Small intestine (tissue), 7 donors: ENCODE measurements at regions not wholly inside any gene's neighbourhood (a gene's known extent, or its start where the extent isn't known, plus 50 kb on each side); places are given as distances from the start of the nearest gene placed in this dataset.

Experiments used
- DNase-seq, 2 donors: peaks; one replicate each; pipeline versions ENCODE4 v3.0.0 to v3.0.0-alpha.2; 2013
- FAIRE-seq: peaks from 2 replicates; lab custom pipeline; 2012; peaks lifted over from hg19 to GRCh38; lab: Jason Lieb, UNC
- H3K27ac ChIP-seq, 3 donors: one replicate each; pipeline ENCODE4 v1.5.1; 2013; ENCODE audit warnings: low read length in 2 of 3, mild to moderate bottlenecking in 2 of 3, control low read depth in 1 of 3, inconsistent platforms in 1 of 3, low read depth in 1 of 3, moderate library complexity in 1 of 3
- H3K27me3 ChIP-seq, 3 donors: one replicate each; pipeline ENCODE4 v1.6.1; 2013; ENCODE audit warnings: low read length in 3 of 3, inconsistent platforms in 1 of 3; ENCODE audit not compliant: control insufficient read depth in 3 of 3, insufficient read depth in 3 of 3
- H3K36me3 ChIP-seq, 3 donors: one replicate each; pipeline ENCODE4 v1.6.1; 2013; ENCODE audit warnings: low read length in 3 of 3, inconsistent platforms in 1 of 3, low read depth in 1 of 3, mild to moderate bottlenecking in 1 of 3, moderate library complexity in 1 of 3; ENCODE audit not compliant: control insufficient read depth in 3 of 3, insufficient read depth in 2 of 3
- H3K4me1 ChIP-seq, 3 donors: one replicate each; pipeline ENCODE4 v1.6.1; 2013; ENCODE audit warnings: low read length in 2 of 3, inconsistent platforms in 1 of 3, low read depth in 1 of 3, mild to moderate bottlenecking in 1 of 3, moderate library complexity in 1 of 3; ENCODE audit not compliant: control insufficient read depth in 3 of 3, insufficient read depth in 2 of 3
- H3K4me3 ChIP-seq, 3 donors: one replicate each; pipeline ENCODE4 v1.5.1; 2013; ENCODE audit warnings: low read length in 3 of 3, control low read depth in 1 of 3, inconsistent platforms in 1 of 3, low read depth in 1 of 3, mild to moderate bottlenecking in 1 of 3, moderate library complexity in 1 of 3
- H3K9me3 ChIP-seq, 2 donors: one replicate each; pipeline ENCODE4 v1.6.1; 2013; ENCODE audit warnings: low read depth in 1 of 2, low read length in 1 of 2; ENCODE audit not compliant: control insufficient read depth in 2 of 2, insufficient read depth in 1 of 2
- WGBS, 3 donors: extraction: QIAGEN DNeasy Blood & Tissue Kit; methylation state at CpG; one replicate each; pipeline ENCODE4 v1.1.7; 2013; 5-methylcytosine and 5-hydroxymethylcytosine counted together
- donor health status: healthy with polysubstance abuse.
- donor health status: control.
- donor health status: control.
- donor health status: Bipolar disorder and iron deficiency.
- donor health status: healthy.

- FAIRE-seq, result no peak
- Histone ChIP-seq H3K4me3 (no peak overlapping the region), H3K27ac (no peak overlapping the region), H3K9me3 (no peaks in the 10 kb centered on the region), H3K4me1 (peaks cover 0 to 3% (median 0%) of the 10 kb centered on the region in 3 donors), H3K27me3 (no peaks in the 10 kb centered on the region), H3K36me3 (no peaks in the 10 kb centered on the region)
- 79 to 85% (median 79%) methylated on average over 1 of the region's 1 CpG for WGBS, 3 donors
- no peak for DNase-seq
Measured at GRCh38 chr7:46165276-46165675, 244.2 kb upstream of the IGFBP3 start.

DNA sequence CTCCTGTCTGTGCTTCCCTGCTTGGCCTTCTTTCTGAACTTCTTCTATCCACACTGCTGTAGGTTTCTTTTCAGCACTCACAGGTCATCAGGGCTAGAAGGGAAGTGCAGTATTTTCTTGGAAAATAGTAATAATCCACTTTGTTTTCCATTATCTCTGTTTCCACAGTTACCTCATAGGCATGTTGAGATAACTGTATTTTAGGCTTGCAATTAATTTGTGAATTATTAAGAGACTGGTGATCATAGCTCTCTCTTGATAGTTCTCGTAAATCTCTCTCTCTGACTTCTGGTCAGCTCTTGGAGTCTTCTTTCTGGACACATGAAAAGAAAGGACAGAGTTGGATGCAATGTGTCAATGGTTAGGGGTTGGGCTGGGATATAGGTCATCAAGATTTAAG lies 243.6 kb upstream of the IGFBP3 start:
- H3K27me3 ChIP-seq, result no peaks in the 10 kb centered on the region
- H3K9me3 ChIP-seq, result no peaks in the 10 kb centered on the region
- peaks cover 0 to 3% (median 0%) of the 10 kb centered on the region in 3 donors for H3K4me1 ChIP-seq
- FAIRE-seq, result no peak
- no peaks in the 10 kb centered on the region for H3K36me3 ChIP-seq
- no peak for DNase-seq
- WGBS, 3 donors, result 39 to 74% (median 52%) methylated on average over 1 of the region's 1 CpG
- no peak overlapping the region for H3K4me3 ChIP-seq
- no peak overlapping the region for H3K27ac ChIP-seq

GRCh38 chr7:46163246-46163645 lies 242.2 kb upstream of the IGFBP3 start:
- no peak for DNase-seq
- peaks cover 0 to 3% (median 0%) of the 10 kb centered on the region in 3 donors for H3K4me1 ChIP-seq
- no peak overlapping the region for H3K27ac ChIP-seq
- H3K36me3 ChIP-seq, result no peaks in the 10 kb centered on the region
- H3K9me3 ChIP-seq, result no peaks in the 10 kb centered on the region
- H3K27me3 ChIP-seq, result no peaks in the 10 kb centered on the region
- no peak overlapping the region for H3K4me3 ChIP-seq
- FAIRE-seq, result no peak
- whole genome bisulfite sequencing, 3 donors, result 81 to 91% (median 85%) methylated on average over 1 of the region's 1 CpG

GRCh38 chr7:46162609-46163008 lies 241.5 kb upstream of the IGFBP3 start:
- Histone ChIP-seq H3K4me3 (no peak overlapping the region), H3K27me3 (no peaks in the 10 kb centered on the region), H3K27ac (no peak overlapping the region), H3K4me1 (peaks cover 0 to 3% (median 0%) of the 10 kb centered on the region in 3 donors), H3K9me3 (no peaks in the 10 kb centered on the region), H3K36me3 (no peaks in the 10 kb centered on the region)
- no peak for DNase-seq
- FAIRE-seq, result no peak
- WGBS, 3 donors, result 55 to 67% (median 61%) methylated on average over 3 of the region's 3 CpGs

DNA sequence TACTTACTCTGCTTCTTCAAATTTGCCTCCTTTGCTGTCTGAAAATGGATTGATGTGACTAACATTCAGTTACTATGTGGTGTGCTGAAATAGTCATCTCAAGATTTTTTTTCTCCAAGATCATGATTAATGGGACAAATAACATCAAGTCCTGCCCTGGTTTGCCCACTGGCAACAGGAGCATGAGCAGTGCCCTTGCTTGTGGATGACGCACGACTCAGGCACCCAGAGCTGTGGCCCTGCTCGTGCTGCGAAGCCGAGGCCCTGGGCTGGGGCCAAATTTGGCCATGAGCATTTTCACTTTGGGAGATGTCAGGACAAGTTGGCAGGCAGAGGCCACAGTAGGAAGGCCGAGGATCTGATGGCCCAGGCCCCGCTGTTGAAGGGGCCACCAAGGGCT lies 239.8 kb upstream of the IGFBP3 start:
- H3K4me1 ChIP-seq, result peaks cover 0 to 3% (median 0%) of the 10 kb centered on the region in 3 donors
- 88 to 91% (median 89%) methylated on average over 7 of the region's 7 CpGs for WGBS, 3 donors
- no peaks in the 10 kb centered on the region for H3K27me3 ChIP-seq
- H3K4me3 ChIP-seq, result no peak overlapping the region
- H3K27ac ChIP-seq, result no peak overlapping the region
- H3K36me3 ChIP-seq, result no peaks in the 10 kb centered on the region
- no peak for FAIRE-seq
- H3K9me3 ChIP-seq, result peaks cover 0 to 4% of the 10 kb centered on the region in 2 donors
- DNase-seq, result no peak

GRCh38 chr7:46157931-46158330 lies 236.9 kb upstream of the IGFBP3 start:
- no peak overlapping the region for H3K27ac ChIP-seq
- H3K36me3 ChIP-seq, result no peaks in the 10 kb centered on the region
- H3K4me3 ChIP-seq, result no peak overlapping the region
- peaks cover 0 to 20% (median 11%) of the 10 kb centered on the region in 3 donors for H3K4me1 ChIP-seq
- DNase-seq, result no peak
- no peak for FAIRE-seq
- H3K27me3 ChIP-seq, result no peaks in the 10 kb centered on the region
- WGBS, 3 donors, result 91 to 93% (median 93%) methylated on average over 4 of the region's 4 CpGs
- H3K9me3 ChIP-seq, result peaks cover 0 to 12% of the 10 kb centered on the region in 2 donors

- no peak for FAIRE-seq
- Histone ChIP-seq H3K27ac (no peak overlapping the region), H3K36me3 (no peaks in the 10 kb centered on the region), H3K9me3 (peaks cover 0 to 12% of the 10 kb centered on the region in 2 donors), H3K4me3 (no peak overlapping the region), H3K4me1 (peaks cover 0 to 20% (median 11%) of the 10 kb centered on the region in 3 donors), H3K27me3 (no peaks in the 10 kb centered on the region)
- WGBS, 3 donors, result 77 to 94% (median 82%) methylated on average over 5 of the region's 5 CpGs
- DNase-seq, result no peak
Measured at GRCh38 chr7:46157404-46157803, 236.3 kb upstream of the IGFBP3 start.

GRCh38 chr7:46156853-46157252 lies 235.8 kb upstream of the IGFBP3 start:
- Histone ChIP-seq H3K27me3 (no peaks in the 10 kb centered on the region), H3K4me3 (no peak overlapping the region), H3K4me1 (peaks cover 0 to 20% (median 11%) of the 10 kb centered on the region in 3 donors), H3K36me3 (no peaks in the 10 kb centered on the region), H3K27ac (no peak overlapping the region), H3K9me3 (peaks cover 0 to 12% of the 10 kb centered on the region in 2 donors)
- no peak for FAIRE-seq
- no peak for DNase-seq
- 54 to 85% (median 56%) methylated on average over 2 of the region's 2 CpGs for WGBS, 3 donors

GRCh38 chr7:46156086-46156485 lies 235.0 kb upstream of the IGFBP3 start:
- no peak for FAIRE-seq
- H3K4me3 ChIP-seq, result no peak overlapping the region
- no peak for DNase-seq
- H3K36me3 ChIP-seq, result no peaks in the 10 kb centered on the region
- peaks cover 0 to 20% (median 11%) of the 10 kb centered on the region in 3 donors for H3K4me1 ChIP-seq
- H3K27ac ChIP-seq, result no peak overlapping the region
- 59 to 82% (median 67%) methylated on average over 3 of the region's 3 CpGs for WGBS, 3 donors
- no peaks in the 10 kb centered on the region for H3K27me3 ChIP-seq
- peaks cover 0 to 12% of the 10 kb centered on the region in 2 donors for H3K9me3 ChIP-seq
